ENCODE measurements at regions not wholly inside any gene's neighbourhood (a gene's known extent, or its start where the extent isn't known, plus 50 kb on each side); places are given as distances from the start of the nearest gene placed in this dataset.
"Not testable (repeated sequence)": the region's sequence is repeated elsewhere in the genome, so short reads cannot be mapped to it uniquely, and the experiment has no call there.

DNA sequence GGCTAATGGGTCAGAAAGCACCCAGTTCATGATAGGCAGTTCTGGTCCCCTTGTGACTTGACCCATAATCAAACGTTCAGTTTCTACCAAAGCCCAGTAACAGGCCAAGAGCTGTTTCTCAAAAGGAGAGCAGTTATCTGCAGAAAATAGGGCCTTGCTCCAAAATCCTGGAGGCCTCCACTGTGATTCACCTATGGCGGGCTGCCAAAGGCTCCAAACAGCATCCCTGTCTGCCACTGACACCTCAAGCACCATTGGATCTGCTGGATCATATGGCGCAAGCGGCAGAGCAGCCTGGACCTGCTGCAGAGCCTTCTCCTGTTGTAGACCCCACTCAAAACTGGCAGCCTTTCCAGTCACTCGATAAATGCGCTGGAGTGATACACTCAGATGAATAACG is 181.6 kb upstream of the THUMPD2 start:
- TF ChIP-seq, protein P1, sequence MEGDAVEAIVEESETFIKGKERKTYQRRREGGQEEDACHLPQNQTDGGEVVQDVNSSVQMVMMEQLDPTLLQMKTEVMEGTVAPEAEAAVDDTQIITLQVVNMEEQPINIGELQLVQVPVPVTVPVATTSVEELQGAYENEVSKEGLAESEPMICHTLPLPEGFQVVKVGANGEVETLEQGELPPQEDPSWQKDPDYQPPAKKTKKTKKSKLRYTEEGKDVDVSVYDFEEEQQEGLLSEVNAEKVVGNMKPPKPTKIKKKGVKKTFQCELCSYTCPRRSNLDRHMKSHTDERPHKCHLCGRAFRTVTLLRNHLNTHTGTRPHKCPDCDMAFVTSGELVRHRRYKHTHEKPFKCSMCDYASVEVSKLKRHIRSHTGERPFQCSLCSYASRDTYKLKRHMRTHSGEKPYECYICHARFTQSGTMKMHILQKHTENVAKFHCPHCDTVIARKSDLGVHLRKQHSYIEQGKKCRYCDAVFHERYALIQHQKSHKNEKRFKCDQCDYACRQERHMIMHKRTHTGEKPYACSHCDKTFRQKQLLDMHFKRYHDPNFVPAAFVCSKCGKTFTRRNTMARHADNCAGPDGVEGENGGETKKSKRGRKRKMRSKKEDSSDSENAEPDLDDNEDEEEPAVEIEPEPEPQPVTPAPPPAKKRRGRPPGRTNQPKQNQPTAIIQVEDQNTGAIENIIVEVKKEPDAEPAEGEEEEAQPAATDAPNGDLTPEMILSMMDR (IDR thresholded peaks at IDR 0.05; ENCODE audit: low read depth, low read length), result not testable (repeated sequence)
- TF ChIP-seq POLR2A (IDR thresholded peaks at IDR 0.05; ENCODE audit: extremely low read depth, insufficient read length), result not testable (repeated sequence)

Measured in NB4 (cell line).